ENCODE measurements at regions not wholly inside any gene's neighbourhood (a gene's known extent, or its start where the extent isn't known, plus 50 kb on each side); places are given as distances from the start of the nearest gene placed in this dataset.
"Not testable (repeated sequence)": the region's sequence is repeated elsewhere in the genome, so short reads cannot be mapped to it uniquely, and the experiment has no call there.

- no peak for DNase-seq
Measured at GRCh38 chr12:66775871-66776270, 97.0 kb upstream of the GRIP1 start.

GRCh38 chr12:66776974-66777373, 98.1 kb upstream of the GRIP1 start:
- no peak for DNase-seq

- no peak for DNase-seq
Measured at GRCh38 chr12:66779466-66779865, 100.6 kb upstream of the GRIP1 start.

- DNase-seq, result no peak
Measured at GRCh38 chr12:66786531-66787308, 107.8 kb upstream of the GRIP1 start.

GRCh38 chr12:66799551-66799950, 120.7 kb upstream of the GRIP1 start:
- DNase-seq, result no peak

GRCh38 chr12:66800046-66800445, 121.2 kb upstream of the GRIP1 start:
- no peak for DNase-seq

GRCh38 chr12:66803930-66804329, 125.1 kb upstream of the GRIP1 start:
- DNase-seq, result no peak

GRCh38 chr12:66804563-66804974, 125.7 kb upstream of the GRIP1 start:
- no peak for DNase-seq

- DNase-seq, result no peak
Measured at GRCh38 chr12:66808606-66809005, 129.7 kb upstream of the GRIP1 start.

- no peak for DNase-seq
Measured at GRCh38 chr12:66813137-66813892, 134.4 kb upstream of the GRIP1 start.

- DNase-seq, result no peak
Measured at GRCh38 chr12:66819587-66819986, 140.7 kb upstream of the GRIP1 start.

- no peak for DNase-seq
Measured at GRCh38 chr12:66822961-66823360, 144.1 kb upstream of the GRIP1 start.

GRCh38 chr12:66823857-66824570, 145.1 kb upstream of the GRIP1 start:
- no peak for DNase-seq

GRCh38 chr12:66825921-66826320, 147.0 kb upstream of the GRIP1 start:
- not testable (repeated sequence) for DNase-seq

- DNase-seq, result no peak
Measured at GRCh38 chr12:66829660-66830325, 150.9 kb upstream of the GRIP1 start.

GRCh38 chr12:66831495-66831894, 152.6 kb upstream of the GRIP1 start:
- no peak for DNase-seq

GRCh38 chr12:66832997-66833396, 154.1 kb upstream of the GRIP1 start:
- DNase-seq, result no peak

GRCh38 chr12:66836623-66837310, 157.9 kb upstream of the GRIP1 start:
- no peak for DNase-seq

GRCh38 chr12:66837311-66837627, 158.4 kb upstream of the GRIP1 start:
- no peak for DNase-seq

- DNase-seq, result no peak
Measured at GRCh38 chr12:66838366-66838765, 159.5 kb upstream of the GRIP1 start.

GRCh38 chr12:66848967-66849366, 170.1 kb upstream of the GRIP1 start:
- DNase-seq, result no peak

GRCh38 chr12:66851134-66851533, 172.3 kb upstream of the GRIP1 start:
- no peak for DNase-seq

All from renal pelvis (tissue), 1 donor.